Smooth muscle cell (in vitro differentiated cells): ENCODE measurements at regions not wholly inside any gene's neighbourhood (a gene's known extent, or its start where the extent isn't known, plus 50 kb on each side); places are given as distances from the start of the nearest gene placed in this dataset.

ENCODE experiments used
- DNase-seq: peaks from one replicate; lab custom pipeline; 2025; ENCODE audit not compliant: unreplicated experiment; lab: John Stamatoyannopoulos, UW
- H2AFZ ChIP-seq: fragments of 200-600 bp; sonication (generic); 2 replicates; pipeline ENCODE4 v1.6.0; 2016; ENCODE audit warnings: antibody characterized with exemption, low read depth, mild to moderate bottlenecking
- H3F3A ChIP-seq: fragments of 200-600 bp; sonication (generic); 2 replicates; pipeline ENCODE4 v1.6.0; 2017; ENCODE audit warnings: antibody characterized with exemption, low read depth
- H3K27ac ChIP-seq: fragments of 200-600 bp; sonication (generic); 2 replicates; pipeline ENCODE4 v1.5.1; 2016; ENCODE audit warnings: low read depth, mild to moderate bottlenecking
- H3K27me3 ChIP-seq: fragments of 200-600 bp; sonication (generic); 2 replicates; pipeline ENCODE4 v1.6.1; 2016; ENCODE audit warnings: low read depth, mild to moderate bottlenecking
- H3K36me3 ChIP-seq: fragments of 200-600 bp; sonication (generic); 2 replicates; pipeline ENCODE4 v1.5.1; 2016; ENCODE audit warnings: low read depth
- H3K4me1 ChIP-seq: fragments of 200-600 bp; sonication (generic); 2 replicates; pipeline ENCODE4 v1.5.1; 2016; ENCODE audit warnings: low read depth
- H3K4me2 ChIP-seq: fragments of 200-600 bp; sonication (generic); 2 replicates; pipeline ENCODE4 v1.6.0; 2016; ENCODE audit warnings: mild to moderate bottlenecking
- H3K4me3 ChIP-seq: fragments of 200-600 bp; sonication (generic); 2 replicates; pipeline ENCODE4 v1.5.1; 2016; ENCODE audit warnings: mild to moderate bottlenecking
- H3K79me2 ChIP-seq: fragments of 200-600 bp; sonication (generic); 2 replicates; pipeline ENCODE4 v1.6.0; 2016; ENCODE audit warnings: low read depth, mild to moderate bottlenecking
- H3K9ac ChIP-seq: fragments of 200-600 bp; sonication (generic); 2 replicates; pipeline ENCODE4 v1.6.0; 2016; ENCODE audit warnings: low read depth
- H3K9me3 ChIP-seq: fragments of 200-600 bp; sonication (generic); replicated peaks from 2 replicates; pipeline ENCODE4 v1.5.1; 2016; ENCODE audit warnings: low read depth
- H4K20me1 ChIP-seq: fragments of 200-600 bp; sonication (generic); 2 replicates; pipeline ENCODE4 v1.6.0; 2016; ENCODE audit warnings: low read depth
- WGBS: methylation state at CpG from one replicate; pipeline ENCODE4 v1.1.7; 2016; ENCODE audit warnings: low lambda C conversion rate; 5-methylcytosine and 5-hydroxymethylcytosine counted together
- TF ChIP-seq, protein P1 (sequence below): fragments of 200-600 bp; sonication (generic); IDR thresholded peaks from 2 replicates; pipeline ENCODE4 v1.5.1; 2017; ENCODE audit warnings: borderline replicate concordance, mild to moderate bottlenecking, antibody characterized with exemption; ENCODE audit not compliant: insufficient read depth, poor library complexity, severe bottlenecking

DNA sequence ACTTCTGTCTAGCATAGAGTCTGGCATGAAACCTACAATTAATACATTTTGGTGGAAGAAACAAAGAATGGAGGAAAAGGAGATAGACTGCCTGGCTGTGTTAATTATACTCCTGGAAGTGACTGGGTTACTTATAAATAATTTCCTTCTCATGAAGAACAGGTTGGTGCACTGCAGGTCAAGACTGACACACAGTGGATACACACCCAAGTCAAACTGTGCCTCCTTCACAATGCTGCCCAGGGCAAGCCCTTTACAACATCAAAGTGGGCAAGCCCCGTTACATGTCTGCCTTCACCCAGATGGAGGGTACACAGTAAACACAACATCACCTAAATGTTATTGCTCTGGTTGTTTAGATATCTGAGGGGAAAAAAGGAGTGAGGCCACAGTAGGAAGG lies 83.7 kb upstream of the KCNA4 start:
- no peak overlapping the region for H2AFZ ChIP-seq
- H3K4me3 ChIP-seq, result no peak overlapping the region
- no peak overlapping the region for H3K4me2 ChIP-seq
- H3K27me3 ChIP-seq, result no peaks in the 10 kb centered on the region
- no peak overlapping the region for H3K9ac ChIP-seq
- H3K4me1 ChIP-seq, result no peaks in the 10 kb centered on the region
- no peaks in the 10 kb centered on the region for H3K9me3 ChIP-seq
- WGBS, result 84% methylated on average over 1 of the region's 1 CpG
- no peaks in the 10 kb centered on the region for H4K20me1 ChIP-seq
- no peaks in the 10 kb centered on the region for H3F3A ChIP-seq
- H3K79me2 ChIP-seq, result no peaks in the 10 kb centered on the region
- TF ChIP-seq, protein P1, sequence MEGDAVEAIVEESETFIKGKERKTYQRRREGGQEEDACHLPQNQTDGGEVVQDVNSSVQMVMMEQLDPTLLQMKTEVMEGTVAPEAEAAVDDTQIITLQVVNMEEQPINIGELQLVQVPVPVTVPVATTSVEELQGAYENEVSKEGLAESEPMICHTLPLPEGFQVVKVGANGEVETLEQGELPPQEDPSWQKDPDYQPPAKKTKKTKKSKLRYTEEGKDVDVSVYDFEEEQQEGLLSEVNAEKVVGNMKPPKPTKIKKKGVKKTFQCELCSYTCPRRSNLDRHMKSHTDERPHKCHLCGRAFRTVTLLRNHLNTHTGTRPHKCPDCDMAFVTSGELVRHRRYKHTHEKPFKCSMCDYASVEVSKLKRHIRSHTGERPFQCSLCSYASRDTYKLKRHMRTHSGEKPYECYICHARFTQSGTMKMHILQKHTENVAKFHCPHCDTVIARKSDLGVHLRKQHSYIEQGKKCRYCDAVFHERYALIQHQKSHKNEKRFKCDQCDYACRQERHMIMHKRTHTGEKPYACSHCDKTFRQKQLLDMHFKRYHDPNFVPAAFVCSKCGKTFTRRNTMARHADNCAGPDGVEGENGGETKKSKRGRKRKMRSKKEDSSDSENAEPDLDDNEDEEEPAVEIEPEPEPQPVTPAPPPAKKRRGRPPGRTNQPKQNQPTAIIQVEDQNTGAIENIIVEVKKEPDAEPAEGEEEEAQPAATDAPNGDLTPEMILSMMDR, result no peak
- no peak for DNase-seq
- no peaks in the 10 kb centered on the region for H3K36me3 ChIP-seq
- no peak overlapping the region for H3K27ac ChIP-seq

DNA sequence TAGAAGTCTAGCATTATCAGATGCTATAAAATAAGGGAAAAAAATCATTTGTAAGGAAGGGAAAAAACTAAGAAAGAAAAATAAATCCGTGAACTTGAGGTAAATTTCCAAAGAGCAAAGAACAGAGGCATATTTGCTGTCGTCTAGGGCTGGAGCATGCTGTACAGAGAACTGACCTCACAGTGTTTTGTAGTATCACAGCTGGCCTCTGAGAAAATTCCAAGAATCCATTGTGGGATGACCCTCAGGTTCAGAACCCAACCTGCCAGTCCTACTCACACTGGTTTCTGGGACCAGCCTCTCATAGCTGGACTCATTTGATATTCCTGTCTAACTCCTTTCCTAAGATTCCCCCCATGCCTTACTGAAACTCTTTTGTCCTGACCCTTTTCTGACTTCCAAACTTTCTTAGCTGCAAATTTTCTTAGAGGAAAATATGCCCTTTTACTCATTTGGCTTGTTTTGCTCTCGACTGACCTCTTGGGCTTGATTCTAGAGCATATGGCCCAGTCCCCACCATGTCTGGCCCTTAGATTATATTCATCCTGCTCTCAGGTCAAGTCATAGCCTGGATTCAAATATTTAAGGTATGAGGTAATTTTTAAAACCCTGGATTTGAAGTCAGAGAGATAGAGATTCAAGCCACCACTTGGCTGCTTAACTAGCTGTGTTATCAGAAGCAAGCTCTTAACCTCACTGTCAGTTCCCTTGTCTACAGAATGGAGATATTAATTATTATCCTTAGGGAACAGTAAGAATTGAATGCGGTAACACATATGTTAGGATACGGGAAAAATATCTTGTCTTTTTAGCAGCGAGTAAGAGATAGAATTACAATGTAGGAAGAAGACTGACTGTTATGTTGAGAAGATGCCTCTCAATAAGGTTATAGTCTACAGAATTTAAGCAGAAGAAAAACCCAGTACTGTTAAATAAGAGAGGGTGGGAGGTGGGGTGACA lies 89.7 kb upstream of the KCNA4 start:
- Histone ChIP-seq H3K27ac (no peak overlapping the region), H3K79me2 (no peaks in the 10 kb centered on the region), H4K20me1 (no peaks in the 10 kb centered on the region), H3K4me1 (no peaks in the 10 kb centered on the region), H3K36me3 (no peaks in the 10 kb centered on the region), H3K4me3 (no peak overlapping the region), H3F3A (no peaks in the 10 kb centered on the region), H3K4me2 (no peak overlapping the region), H3K9me3 (no peaks in the 10 kb centered on the region), H3K27me3 (no peaks in the 10 kb centered on the region), H2AFZ (no peak overlapping the region), H3K9ac (no peak overlapping the region)
- TF ChIP-seq, protein P1, result no peak
- DNase-seq, result no peak
- WGBS, result 69% methylated on average over 6 of the region's 6 CpGs

DNA sequence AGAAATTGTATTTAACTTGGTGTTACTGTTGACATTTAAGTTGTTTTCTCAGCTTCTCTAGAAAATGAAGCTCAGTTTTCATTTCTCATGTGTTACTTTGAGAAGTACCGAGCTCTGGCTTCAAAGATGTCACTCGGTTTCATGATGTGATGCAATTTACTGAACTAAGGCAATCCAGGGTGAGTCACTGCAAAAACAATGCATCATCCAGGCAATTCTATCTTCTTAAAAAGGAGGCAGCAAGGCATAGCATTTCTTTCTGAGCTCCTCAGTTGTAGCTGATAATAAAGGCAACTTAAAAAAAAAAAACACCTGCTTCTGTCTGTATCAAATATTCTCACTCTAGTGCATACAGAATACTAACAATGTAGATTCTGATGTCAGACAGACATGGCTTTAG lies 91.1 kb upstream of the KCNA4 start:
- no peaks in the 10 kb centered on the region for H3K4me1 ChIP-seq
- H3K79me2 ChIP-seq, result no peaks in the 10 kb centered on the region
- H3K4me2 ChIP-seq, result no peak overlapping the region
- no peak for DNase-seq
- no peak overlapping the region for H3K9ac ChIP-seq
- WGBS, result 16% methylated on average over 2 of the region's 2 CpGs
- no peak overlapping the region for H3K27ac ChIP-seq
- no peaks in the 10 kb centered on the region for H3K27me3 ChIP-seq
- TF ChIP-seq, protein P1, result no peak
- H3K4me3 ChIP-seq, result no peak overlapping the region
- H3F3A ChIP-seq, result no peaks in the 10 kb centered on the region
- H4K20me1 ChIP-seq, result no peaks in the 10 kb centered on the region
- no peaks in the 10 kb centered on the region for H3K9me3 ChIP-seq
- no peaks in the 10 kb centered on the region for H3K36me3 ChIP-seq
- no peak overlapping the region for H2AFZ ChIP-seq

DNA sequence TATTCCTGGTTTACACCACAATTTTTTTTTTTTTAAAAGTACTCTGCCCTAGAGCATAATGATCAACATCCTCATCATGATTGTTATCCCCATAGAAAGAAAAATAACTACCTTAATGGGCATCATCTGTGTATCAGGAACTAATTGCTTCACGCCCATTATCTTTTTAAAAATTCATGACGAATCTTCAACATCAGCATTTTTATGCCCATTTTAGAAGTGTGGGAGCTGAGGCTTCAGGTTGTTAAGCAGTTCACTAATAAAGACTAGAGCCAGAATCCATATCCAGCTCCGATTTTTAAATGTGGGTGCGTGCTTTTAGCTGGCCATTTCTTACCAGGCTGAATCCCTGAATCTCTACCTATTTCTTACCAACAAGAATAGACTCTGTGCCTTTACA lies 92.9 kb upstream of the KCNA4 start:
- Histone ChIP-seq H4K20me1 (no peaks in the 10 kb centered on the region), H2AFZ (no peak overlapping the region), H3K9ac (no peak overlapping the region), H3K4me3 (no peak overlapping the region), H3K27ac (no peak overlapping the region), H3K79me2 (no peaks in the 10 kb centered on the region), H3K4me1 (no peaks in the 10 kb centered on the region), H3K4me2 (no peak overlapping the region), H3K36me3 (no peaks in the 10 kb centered on the region), H3K9me3 (no peaks in the 10 kb centered on the region), H3K27me3 (no peaks in the 10 kb centered on the region), H3F3A (no peaks in the 10 kb centered on the region)
- no peak for DNase-seq
- TF ChIP-seq, protein P1, result no peak
- 89% methylated on average over 4 of the region's 4 CpGs for WGBS
